PC-9 (cell line): ENCODE measurements at regions not wholly inside any gene's neighbourhood (a gene's known extent, or its start where the extent isn't known, plus 50 kb on each side); places are given as distances from the start of the nearest gene placed in this dataset.

ENCODE experiments used
- BruUV-seq: library from RNA; stranded (reverse); fragments of 400-500 nt; replicated peaks from 2 replicates; lab custom pipeline; 2021; lab: Mats Ljungman, UMichigan
- CTCF ChIA-PET: fragments of 300-600 bp; sonication (Branson Sonifier 250); formaldehyde crosslinking; loops from one replicate; lab custom pipeline; 2022; ENCODE audit warnings: antibody characterized with exemption; lab: Charles Lee
- POLR2A ChIA-PET: fragments of 300-600 bp; sonication (Branson Sonifier 250); formaldehyde crosslinking; loops from one replicate; lab custom pipeline; 2022; ENCODE audit warnings: antibody characterized with exemption; ENCODE audit not compliant: unreplicated experiment; lab: Charles Lee
- DNase-seq, 2 experiments: peaks; one replicate each; pipeline versions ENCODE4 v3.0.0 to v3.0.0-alpha.2; 2015 to 2022; ENCODE audit warnings: mixed read lengths in 1 of 2
- H2AFZ ChIP-seq: fragments of 200-600 bp; sonication (generic); 2 replicates; pipeline ENCODE4 v1.8.1; 2017; ENCODE audit warnings: antibody characterized with exemption
- H3F3A ChIP-seq: fragments of 200-600 bp; sonication (generic); 2 replicates; pipeline ENCODE4 v1.8.1; 2017; ENCODE audit warnings: antibody characterized with exemption, mild to moderate bottlenecking, low read depth; ENCODE audit not compliant: insufficient read depth
- H3K27ac ChIP-seq: fragments of 200-600 bp; sonication (generic); 2 replicates; pipeline ENCODE4 v1.6.1; 2016; ENCODE audit warnings: mixed run types
- H3K27me3 ChIP-seq: fragments of 200-600 bp; sonication (generic); 2 replicates; pipeline ENCODE4 v1.6.1; 2016; ENCODE audit warnings: low read depth, mixed run types; ENCODE audit not compliant: insufficient read depth
- H3K36me3 ChIP-seq: fragments of 200-600 bp; sonication (generic); 2 replicates; pipeline ENCODE4 v1.6.1; 2016; ENCODE audit warnings: low read depth, mixed run types
- H3K4me1 ChIP-seq: fragments of 200-600 bp; sonication (generic); replicated peaks from 2 replicates; pipeline ENCODE4 v1.6.1; 2016; ENCODE audit warnings: mixed run types; ENCODE audit not compliant: insufficient read depth
- H3K4me2 ChIP-seq: fragments of 200-600 bp; sonication (generic); 2 replicates; pipeline ENCODE4 v1.6.1; 2017; ENCODE audit warnings: mixed run types
- H3K4me3 ChIP-seq: fragments of 200-600 bp; sonication (generic); 2 replicates; pipeline ENCODE4 v1.6.1; 2016; ENCODE audit warnings: mixed run types
- H3K79me2 ChIP-seq: fragments of 200-600 bp; sonication (generic); 2 replicates; pipeline ENCODE4 v1.6.1; 2017; ENCODE audit warnings: low read depth, mixed run types
- H3K9me2 ChIP-seq: fragments of 200-600 bp; sonication (generic); 2 replicates; pipeline ENCODE4 v1.8.1; 2017; ENCODE audit warnings: mild to moderate bottlenecking; ENCODE audit not compliant: insufficient read depth
- H3K9me3 ChIP-seq: fragments of 200-600 bp; sonication (generic); 2 replicates; pipeline ENCODE4 v1.8.1; 2016; ENCODE audit warnings: low read depth; ENCODE audit not compliant: insufficient read depth
- H4K20me1 ChIP-seq: fragments of 200-600 bp; sonication (generic); 2 replicates; pipeline ENCODE4 v1.8.1; 2017; ENCODE audit not compliant: insufficient read depth
- CTCF ChIP-seq: fragments of 200-600 bp; sonication (generic); conservative IDR thresholded peaks from 2 replicates; pipeline ENCODE4 v1.6.1; 2017; ENCODE audit warnings: mixed run types, antibody characterized with exemption, mild to moderate bottlenecking, moderate library complexity
- EZH2 ChIP-seq: fragments of 200-600 bp; sonication (generic); IDR thresholded peaks from 2 replicates; pipeline ENCODE4 v1.8.0; 2017; ENCODE audit warnings: antibody characterized with exemption, low read depth
- intact Hi-C: fragments of 100-400 bp; cut with micrococcal nuclease; formaldehyde crosslinking; loops from one replicate; pipeline ENCODE4 v1.10.0; 2022; ENCODE audit not compliant: unreplicated experiment

DNA sequence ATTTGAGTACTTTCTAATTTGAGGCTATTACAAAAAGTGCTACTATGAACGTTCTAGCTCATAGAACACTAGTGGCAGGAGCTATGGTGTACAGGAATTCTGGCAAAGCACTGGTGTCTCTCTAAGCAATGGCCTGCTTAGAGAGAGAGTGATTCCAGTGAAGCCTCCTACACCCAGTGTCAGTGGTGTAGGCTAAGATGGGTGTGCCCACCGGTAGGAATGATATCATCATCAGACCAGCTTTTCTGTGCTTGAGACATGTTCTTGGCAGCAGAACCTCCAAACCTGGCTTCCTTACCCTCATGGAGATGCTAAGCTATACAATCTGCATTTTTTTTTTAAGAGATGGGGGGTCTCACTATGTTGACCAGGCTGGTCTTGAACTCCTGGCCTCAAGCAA, 370.3 kb downstream of the SOX9 start:
- Histone ChIP-seq H3K27me3 (no peaks in the 10 kb centered on the region), H3K79me2 (peaks cover 99% of the 10 kb centered on the region), H3K9me2 (no peaks in the 10 kb centered on the region), H3K36me3 (no peaks in the 10 kb centered on the region), H3K4me3 (no peak overlapping the region), H3K9me3 (no peaks in the 10 kb centered on the region), H3K4me1 (peaks cover 17% of the 10 kb centered on the region), H4K20me1 (peaks cover 10% of the 10 kb centered on the region), H3K4me2 (no peak overlapping the region), H3F3A (peaks cover 17% of the 10 kb centered on the region; the same call in 1 of the 2 replicates), H2AFZ (no peak overlapping the region), H3K27ac (no peak overlapping the region)
- intact Hi-C loops = no loop called here
- no peak for DNase-seq
- CTCF ChIA-PET = no interaction called here
- BruUV-seq = no TSS peak
- TF ChIP-seq EZH2 (no peak), CTCF (no peak)
- POLR2A ChIA-PET = no interaction called here

DNA sequence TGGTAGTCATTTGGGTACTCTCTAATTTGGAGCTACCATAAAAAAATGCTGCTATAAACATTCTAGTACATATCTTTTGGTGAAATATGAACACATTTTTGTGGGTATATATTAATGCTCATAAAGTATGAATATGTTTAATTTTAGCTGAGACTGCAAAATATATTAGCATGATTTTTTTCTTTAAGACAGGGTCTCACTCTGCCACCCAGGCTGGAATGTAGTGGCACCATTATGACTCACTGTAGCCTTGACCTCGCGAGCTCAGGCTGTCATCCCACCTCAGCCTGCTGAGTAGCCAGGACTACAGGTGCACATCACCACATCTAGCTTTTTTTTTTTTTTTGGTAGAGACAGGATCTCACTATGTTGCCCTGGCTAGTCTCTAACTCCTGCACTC, 371.7 kb downstream of the SOX9 start:
- Histone ChIP-seq H3K4me3 (no peak overlapping the region), H3K36me3 (no peaks in the 10 kb centered on the region), H3K9me2 (no peaks in the 10 kb centered on the region), H3K27ac (no peak overlapping the region), H3K27me3 (no peaks in the 10 kb centered on the region), H3K4me2 (no peak overlapping the region), H3F3A (peaks cover 14% of the 10 kb centered on the region; the same call in 1 of the 2 replicates), H3K79me2 (peaks cover 100% of the 10 kb centered on the region), H3K9me3 (no peaks in the 10 kb centered on the region), H2AFZ (no peak overlapping the region), H4K20me1 (peaks cover 10% of the 10 kb centered on the region), H3K4me1 (peaks cover 17% of the 10 kb centered on the region)
- TF ChIP-seq CTCF (no peak), EZH2 (no peak)
- BruUV-seq = no TSS peak
- POLR2A ChIA-PET = interaction anchor here (0.5 kb wide), 1 partner anchor 1945 kb away, joined by 4 read pairs; no protein-coding TSS in a partner anchor
- CTCF ChIA-PET = interaction anchor here (0.7 kb wide), 2 partner anchors 15 to 1836 kb away, joined by 3 to 4 read pairs; no protein-coding TSS in a partner anchor
- intact Hi-C loops = no loop called here
- no peak for DNase-seq

DNA sequence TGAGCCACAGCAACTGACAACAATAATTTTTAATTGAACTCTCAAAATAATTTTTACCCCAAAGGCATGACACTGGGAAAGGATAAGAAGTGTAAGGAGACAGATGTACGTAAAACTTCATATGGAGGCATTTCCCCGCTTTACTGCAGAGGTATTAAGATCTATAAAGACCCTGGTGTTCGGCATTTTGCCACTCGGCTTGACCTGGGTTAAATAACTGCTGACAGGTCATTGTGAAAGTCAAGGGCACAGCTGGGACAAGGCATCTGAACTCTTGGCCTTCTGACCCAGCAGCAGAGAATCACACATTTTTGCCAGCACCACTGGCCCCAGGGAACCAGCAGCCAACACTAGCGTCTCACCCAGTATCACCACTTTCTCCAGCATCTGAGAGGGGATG, 372.1 kb downstream of the SOX9 start:
- no TSS peak for BruUV-seq
- no peaks in the 10 kb centered on the region for H3K27me3 ChIP-seq
- H3K36me3 ChIP-seq = no peaks in the 10 kb centered on the region
- H3K4me3 ChIP-seq = no peak overlapping the region
- intact Hi-C loops = no loop called here
- CTCF ChIA-PET = interaction anchor here (0.7 kb wide), 1 partner anchor 16 kb away, joined by 3 read pairs; no protein-coding TSS in a partner anchor
- POLR2A ChIA-PET = no interaction called here
- H2AFZ ChIP-seq = no peak overlapping the region
- H3K79me2 ChIP-seq = peaks cover 100% of the 10 kb centered on the region
- no peaks in the 10 kb centered on the region for H3K9me2 ChIP-seq
- H3F3A ChIP-seq = peaks cover 12% of the 10 kb centered on the region; the same call in 1 of the 2 replicates
- H3K4me2 ChIP-seq = no peak overlapping the region
- no peak for DNase-seq
- no peak overlapping the region for H3K27ac ChIP-seq
- peaks cover 17% of the 10 kb centered on the region for H3K4me1 ChIP-seq
- peaks cover 10% of the 10 kb centered on the region for H4K20me1 ChIP-seq
- H3K9me3 ChIP-seq = no peaks in the 10 kb centered on the region
- TF ChIP-seq CTCF = no peak
- TF ChIP-seq EZH2 = no peak
